CD4-positive, alpha-beta T cell (primary cell): ENCODE measurements at regions not wholly inside any gene's neighbourhood (a gene's known extent, or its start where the extent isn't known, plus 50 kb on each side); places are given as distances from the start of the nearest gene placed in this dataset.

ENCODE experiments used
- ATAC-seq: fragments of 200-7000 bp; cut with Tn5 transposase; one replicate; pipeline ENCODE4 v1.10.0; 2022; ENCODE audit warnings: mild to moderate bottlenecking; ENCODE audit not compliant: poor library complexity
- CTCF ChIA-PET: fragments of 350-600 bp; sonication (Branson Sonifier 250); formaldehyde crosslinking; loops from one replicate; lab custom pipeline; 2021; ENCODE audit warnings: antibody characterized with exemption, inconsistent platforms; lab: Charles Lee
- POLR2A ChIA-PET: fragments of 350-600 bp; sonication (Branson Sonifier 250); formaldehyde crosslinking; loops from one replicate; lab custom pipeline; 2021; ENCODE audit warnings: antibody characterized with exemption, inconsistent platforms; lab: Charles Lee
- DNase-seq, 14 experiments: peaks; one replicate each; pipeline ENCODE4 v3.0.0-alpha.2; 2013 to 2020; ENCODE audit warnings: mixed read lengths in 2 of 14
- H3K27ac ChIP-seq, 2 donors: one replicate each; pipeline versions ENCODE4 v1.5.1 to v1.7.0; 2013; ENCODE audit warnings: low read length in 2 of 2, low read depth in 1 of 2, mild to moderate bottlenecking in 1 of 2
- H3K27me3 ChIP-seq, 2 experiments: 1 replicate in 1 of 2; 2 replicates in 1 of 2; pipeline versions ENCODE4 v1.6.1 to v1.7.0; 2013; ENCODE audit warnings: low read length in 2 of 2, control low read depth in 1 of 2, mild to moderate bottlenecking in 1 of 2, moderate library complexity in 1 of 2; ENCODE audit not compliant: insufficient read depth in 2 of 2, control insufficient read depth in 1 of 2
- H3K36me3 ChIP-seq: one replicate; pipeline ENCODE4 v1.6.1; 2013; ENCODE audit warnings: low read length, control low read depth; ENCODE audit not compliant: insufficient read depth
- H3K4me1 ChIP-seq: one replicate; pipeline ENCODE4 v1.6.1; 2013; ENCODE audit warnings: low read length, control low read depth; ENCODE audit not compliant: insufficient read depth
- H3K4me3 ChIP-seq: one replicate; pipeline ENCODE4 v1.5.1; 2013; ENCODE audit warnings: mild to moderate bottlenecking, low read length, moderate library complexity
- H3K9me3 ChIP-seq, 2 experiments: 1 replicate in 1 of 2; 2 replicates in 1 of 2; pipeline versions ENCODE4 v1.6.1 to v1.7.0; 2013; ENCODE audit warnings: low read length in 2 of 2, mild to moderate bottlenecking in 2 of 2, control low read depth in 1 of 2, moderate library complexity in 1 of 2; ENCODE audit not compliant: control insufficient read depth in 1 of 2, insufficient read depth in 1 of 2
- H3K27ac Mint-ChIP-seq: one replicate; pipeline ENCODE4 v1.8.0; 2020; ENCODE audit warnings: mixed read lengths
- H3K27me3 Mint-ChIP-seq: one replicate; pipeline ENCODE4 v1.8.0; 2021; ENCODE audit warnings: mixed read lengths
- H3K36me3 Mint-ChIP-seq: one replicate; pipeline ENCODE4 v1.8.0; 2021; ENCODE audit warnings: low read depth, mixed read lengths
- H3K4me1 Mint-ChIP-seq: one replicate; pipeline ENCODE4 v1.8.0; 2021; ENCODE audit warnings: low read depth, mixed read lengths
- H3K4me3 Mint-ChIP-seq: one replicate; pipeline ENCODE4 v1.8.0; 2020; ENCODE audit warnings: mild to moderate bottlenecking, mixed read lengths
- H3K9me3 Mint-ChIP-seq: one replicate; pipeline ENCODE4 v1.8.0; 2020; ENCODE audit warnings: mixed read lengths
- CTCF ChIP-seq: fragments of 200-600 bp; IDR thresholded peaks from one replicate; pipeline ENCODE4 v1.8.0; 2022; ENCODE audit warnings: antibody characterized with exemption, mild to moderate bottlenecking
- intact Hi-C, 2 experiments: fragments of 100-400 bp; cut with DNase I in 1 of 2; cut with micrococcal nuclease in 1 of 2; formaldehyde crosslinking; loops; one replicate each; pipeline versions ENCODE4 v1.15.1 to v1.9.0; 2023 to 2025; cut with DNase I, micrococcal nuclease

GRCh38 chrX:65920620-65921019 lies 119.3 kb downstream of the VSIG4 start:
- Histone ChIP-seq H3K27ac (no peak overlapping the region), H3K27me3 (no peaks in the 10 kb centered on the region), H3K4me3 (no peak overlapping the region), H3K9me3 (peaks cover 0 to 5% of the 10 kb centered on the region in 2 experiments), H3K36me3 (no peaks in the 10 kb centered on the region), H3K4me1 (peaks cover 24% of the 10 kb centered on the region)
- ATAC-seq, result no peak
- DNase-seq, result no peak
- Mint-ChIP-seq H3K4me1 (peaks cover 51% of the 10 kb centered on the region), H3K27ac (no peak overlapping the region), H3K27me3 (no peaks in the 10 kb centered on the region), H3K36me3 (no peaks in the 10 kb centered on the region), H3K9me3 (no peaks in the 10 kb centered on the region), H3K4me3 (no peak overlapping the region)
- POLR2A ChIA-PET, result no interaction called here
- CTCF ChIA-PET, result interaction anchor here (0.6 kb wide), 1 partner anchor 1005 kb away, joined by 3 read pairs; no protein-coding TSS in a partner anchor
- no peak for TF ChIP-seq CTCF
- intact Hi-C loops, result no loop called here

DNA sequence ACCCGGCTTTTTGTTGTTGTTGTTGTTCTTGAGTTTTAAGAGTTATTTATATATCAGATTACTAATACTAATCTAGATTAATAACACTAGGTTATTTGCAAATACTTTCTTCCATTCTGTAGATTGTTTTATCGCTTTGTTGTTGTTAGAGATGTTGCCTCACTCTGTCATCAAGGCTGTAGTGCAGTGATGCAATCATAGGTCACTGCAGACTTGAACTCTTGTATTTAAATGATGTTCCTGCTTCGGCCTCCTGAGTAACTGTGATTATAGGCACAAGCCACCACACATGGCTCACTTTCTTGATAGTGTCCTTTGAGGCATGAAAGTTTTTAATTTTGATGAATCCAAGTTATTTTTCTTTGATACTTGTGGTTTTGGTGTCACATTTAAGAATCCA lies 129.0 kb downstream of the VSIG4 start:
- Histone ChIP-seq H3K27ac (no peak overlapping the region), H3K36me3 (no peaks in the 10 kb centered on the region), H3K4me1 (no peaks in the 10 kb centered on the region), H3K9me3 (no peaks in the 10 kb centered on the region), H3K27me3 (no peaks in the 10 kb centered on the region), H3K4me3 (no peak overlapping the region)
- ChIA-PET CTCF (no interaction called here), POLR2A (no interaction called here)
- intact Hi-C loops, result no loop called here
- H3K27me3 Mint-ChIP-seq, result no peaks in the 10 kb centered on the region
- H3K36me3 Mint-ChIP-seq, result no peaks in the 10 kb centered on the region
- peaks cover 3% of the 10 kb centered on the region for H3K9me3 Mint-ChIP-seq
- no peak for TF ChIP-seq CTCF
- no peak overlapping the region for H3K4me3 Mint-ChIP-seq
- no peaks in the 10 kb centered on the region for H3K4me1 Mint-ChIP-seq
- no peak for DNase-seq
- no peak overlapping the region for H3K27ac Mint-ChIP-seq
- no peak for ATAC-seq

- no peaks in the 10 kb centered on the region for H3K9me3 Mint-ChIP-seq
- H3K36me3 Mint-ChIP-seq, result no peaks in the 10 kb centered on the region
- Histone ChIP-seq H3K4me1 (peaks cover 2% of the 10 kb centered on the region), H3K36me3 (no peaks in the 10 kb centered on the region), H3K9me3 (no peaks in the 10 kb centered on the region), H3K27me3 (no peaks in the 10 kb centered on the region), H3K27ac (no peak overlapping the region), H3K4me3 (no peak overlapping the region)
- intact Hi-C loops, result no loop called here
- peaks cover 20% of the 10 kb centered on the region for H3K4me1 Mint-ChIP-seq
- H3K4me3 Mint-ChIP-seq, result no peak overlapping the region
- ChIA-PET CTCF (no interaction called here), POLR2A (no interaction called here)
- TF ChIP-seq CTCF, result no peak
- H3K27ac Mint-ChIP-seq, result no peak overlapping the region
- DNase-seq (no peak), ATAC-seq (no peak)
- H3K27me3 Mint-ChIP-seq, result no peaks in the 10 kb centered on the region
Observed at GRCh38 chrX:65903750-65904149, 136.1 kb downstream of the VSIG4 start.
